ENCODE measurements at regions not wholly inside any gene's neighbourhood (a gene's known extent, or its start where the extent isn't known, plus 50 kb on each side); places are given as distances from the start of the nearest gene placed in this dataset.

GRCh38 chr14:101037021-101037817, 133.7 kb upstream of the RTL1 start:
- Histone ChIP-seq H3K36me3 (ENCODE audit: insufficient read depth, low read length) (no peaks in the 10 kb centered on the region), H3K27me3 (ENCODE audit: insufficient read depth, low read length, poor library complexity) (no peaks in the 10 kb centered on the region), H3K4me3 (ENCODE audit: low read depth in 1 of 2, low read length in 2 of 2) (no peak overlapping the region), H3K79me2 (ENCODE audit: insufficient read depth, low read length) (no peaks in the 10 kb centered on the region), H3K4me2 (ENCODE audit: insufficient read depth, low read length) (no peak overlapping the region), H4K20me1 (ENCODE audit: insufficient read depth, low read length) (no peaks in the 10 kb centered on the region), H3K9me3 (ENCODE audit: insufficient read depth, low read length, severe bottlenecking) (no peaks in the 10 kb centered on the region), H3K4me1 (ENCODE audit: insufficient read depth, low read length) (no peaks in the 10 kb centered on the region), H3K27ac (ENCODE audit: low read length) (no peak overlapping the region), H3K9ac (ENCODE audit: low read depth, low read length) (no peak overlapping the region), H2AFZ (ENCODE audit: low read depth, low read length) (no peak overlapping the region)
- no peak for TF ChIP-seq EZH2 (IDR thresholded peaks at IDR 0.05; ENCODE audit: borderline replicate concordance, low read depth, low read length, severe bottlenecking)
- no peak for TF ChIP-seq CTCF (IDR thresholded peaks at IDR 0.05; ENCODE audit: borderline replicate concordance, extremely low read depth, low read length, poor library complexity, severe bottlenecking)
- DNase-seq = no peak
- ATAC-seq (ENCODE audit: insufficient read depth, low read depth) = no peak

- no peak overlapping the region for H3K27ac ChIP-seq (ENCODE audit: low read length)
- H3K36me3 ChIP-seq (ENCODE audit: insufficient read depth, low read length) = no peaks in the 10 kb centered on the region
- DNase-seq = no peak
- H3K4me3 ChIP-seq (ENCODE audit: low read depth in 1 of 2, low read length in 2 of 2) = no peak overlapping the region
- TF ChIP-seq CTCF (IDR thresholded peaks at IDR 0.05; ENCODE audit: borderline replicate concordance, extremely low read depth, low read length, poor library complexity, severe bottlenecking) (no peak), EZH2 (IDR thresholded peaks at IDR 0.05; ENCODE audit: borderline replicate concordance, low read depth, low read length, severe bottlenecking) (no peak)
- no peak overlapping the region for H3K4me2 ChIP-seq (ENCODE audit: insufficient read depth, low read length)
- no peaks in the 10 kb centered on the region for H3K4me1 ChIP-seq (ENCODE audit: insufficient read depth, low read length)
- no peak for ATAC-seq (ENCODE audit: insufficient read depth, low read depth)
- no peaks in the 10 kb centered on the region for H3K79me2 ChIP-seq (ENCODE audit: insufficient read depth, low read length)
- no peak overlapping the region for H2AFZ ChIP-seq (ENCODE audit: low read depth, low read length)
- no peaks in the 10 kb centered on the region for H3K9me3 ChIP-seq (ENCODE audit: insufficient read depth, low read length, severe bottlenecking)
- no peaks in the 10 kb centered on the region for H3K27me3 ChIP-seq (ENCODE audit: insufficient read depth, low read length, poor library complexity)
- H3K9ac ChIP-seq (ENCODE audit: low read depth, low read length) = no peak overlapping the region
- H4K20me1 ChIP-seq (ENCODE audit: insufficient read depth, low read length) = no peaks in the 10 kb centered on the region
These were observed 135.7 kb upstream of the RTL1 start for GRCh38 chr14:101039031-101039754.

- TF ChIP-seq EZH2 (IDR thresholded peaks at IDR 0.05; ENCODE audit: borderline replicate concordance, low read depth, low read length, severe bottlenecking) (no peak), CTCF (IDR thresholded peaks at IDR 0.05; ENCODE audit: borderline replicate concordance, extremely low read depth, low read length, poor library complexity, severe bottlenecking) (no peak)
- Histone ChIP-seq H3K4me3 (ENCODE audit: low read depth in 1 of 2, low read length in 2 of 2) (no peak overlapping the region), H3K27ac (ENCODE audit: low read length) (no peak overlapping the region), H3K36me3 (ENCODE audit: insufficient read depth, low read length) (no peaks in the 10 kb centered on the region), H3K9me3 (ENCODE audit: insufficient read depth, low read length, severe bottlenecking) (no peaks in the 10 kb centered on the region), H3K79me2 (ENCODE audit: insufficient read depth, low read length) (no peaks in the 10 kb centered on the region), H3K9ac (ENCODE audit: low read depth, low read length) (no peak overlapping the region), H3K4me1 (ENCODE audit: insufficient read depth, low read length) (no peaks in the 10 kb centered on the region), H4K20me1 (ENCODE audit: insufficient read depth, low read length) (no peaks in the 10 kb centered on the region), H3K4me2 (ENCODE audit: insufficient read depth, low read length) (no peak overlapping the region), H3K27me3 (ENCODE audit: insufficient read depth, low read length, poor library complexity) (no peaks in the 10 kb centered on the region), H2AFZ (ENCODE audit: low read depth, low read length) (no peak overlapping the region)
- no peak for DNase-seq
- no peak for ATAC-seq (ENCODE audit: insufficient read depth, low read depth)
These were observed 136.2 kb upstream of the RTL1 start for GRCh38 chr14:101039755-101040138.
